Epithelial cell of esophagus (primary cell): ENCODE measurements at regions not wholly inside any gene's neighbourhood (a gene's known extent, or its start where the extent isn't known, plus 50 kb on each side); places are given as distances from the start of the nearest gene placed in this dataset.

Experiments
- DNase-seq: peaks from one replicate; pipeline ENCODE4 v3.0.0; 2010; ENCODE audit warnings: low read depth
- H3K4me3 ChIP-seq: 2 replicates; pipeline ENCODE4 v1.5.1; 2011; ENCODE audit warnings: mild to moderate bottlenecking, low read length, control low read depth
- TF ChIP-seq, protein P1 (sequence below): IDR thresholded peaks from 2 replicates; pipeline ENCODE4 v1.5.1; 2011; ENCODE audit warnings: low read depth, mild to moderate bottlenecking, low read length, control low read depth, inconsistent platforms; ENCODE audit not compliant: insufficient read depth; ENCODE audit errors: missing control alignments

DNA sequence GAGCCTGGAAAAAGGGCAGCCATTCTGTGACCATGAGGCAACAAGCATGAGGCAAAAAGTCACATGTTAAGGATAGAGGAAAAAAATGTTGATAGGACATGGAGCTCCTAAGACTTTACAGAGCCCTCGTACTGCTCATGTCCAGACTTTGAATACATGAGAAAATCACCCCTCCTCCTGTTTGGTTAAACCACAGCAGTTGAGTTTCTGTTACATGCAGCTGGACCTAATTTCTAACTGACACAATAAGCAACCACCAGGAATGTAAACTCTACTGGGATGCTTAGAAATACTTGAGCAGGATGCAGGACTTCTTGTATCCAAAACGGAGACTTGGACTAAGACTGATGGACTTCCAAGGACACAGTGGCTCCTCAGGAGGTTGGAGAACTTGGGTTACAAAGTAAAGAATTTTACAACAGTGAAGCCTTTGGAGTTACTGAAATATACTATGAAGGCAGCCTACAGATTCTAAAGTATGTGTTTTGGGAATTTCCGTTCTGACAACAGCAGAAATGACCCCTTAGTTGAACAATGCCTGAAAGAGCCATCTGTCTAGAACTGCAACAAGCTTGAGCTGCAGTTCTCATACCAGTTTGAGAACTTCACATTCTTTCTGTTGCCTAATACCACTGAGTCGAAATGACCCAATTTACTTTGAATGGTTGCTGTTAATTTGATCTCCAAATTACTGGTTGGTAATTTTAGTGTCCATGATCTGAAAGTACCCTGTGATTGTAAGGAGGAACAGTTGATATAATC lies 268.9 kb downstream of the PIK3R1 start:
- no peak for DNase-seq
- H3K4me3 ChIP-seq, result no peak overlapping the region
- TF ChIP-seq, protein P1, sequence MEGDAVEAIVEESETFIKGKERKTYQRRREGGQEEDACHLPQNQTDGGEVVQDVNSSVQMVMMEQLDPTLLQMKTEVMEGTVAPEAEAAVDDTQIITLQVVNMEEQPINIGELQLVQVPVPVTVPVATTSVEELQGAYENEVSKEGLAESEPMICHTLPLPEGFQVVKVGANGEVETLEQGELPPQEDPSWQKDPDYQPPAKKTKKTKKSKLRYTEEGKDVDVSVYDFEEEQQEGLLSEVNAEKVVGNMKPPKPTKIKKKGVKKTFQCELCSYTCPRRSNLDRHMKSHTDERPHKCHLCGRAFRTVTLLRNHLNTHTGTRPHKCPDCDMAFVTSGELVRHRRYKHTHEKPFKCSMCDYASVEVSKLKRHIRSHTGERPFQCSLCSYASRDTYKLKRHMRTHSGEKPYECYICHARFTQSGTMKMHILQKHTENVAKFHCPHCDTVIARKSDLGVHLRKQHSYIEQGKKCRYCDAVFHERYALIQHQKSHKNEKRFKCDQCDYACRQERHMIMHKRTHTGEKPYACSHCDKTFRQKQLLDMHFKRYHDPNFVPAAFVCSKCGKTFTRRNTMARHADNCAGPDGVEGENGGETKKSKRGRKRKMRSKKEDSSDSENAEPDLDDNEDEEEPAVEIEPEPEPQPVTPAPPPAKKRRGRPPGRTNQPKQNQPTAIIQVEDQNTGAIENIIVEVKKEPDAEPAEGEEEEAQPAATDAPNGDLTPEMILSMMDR, result no peak

DNA sequence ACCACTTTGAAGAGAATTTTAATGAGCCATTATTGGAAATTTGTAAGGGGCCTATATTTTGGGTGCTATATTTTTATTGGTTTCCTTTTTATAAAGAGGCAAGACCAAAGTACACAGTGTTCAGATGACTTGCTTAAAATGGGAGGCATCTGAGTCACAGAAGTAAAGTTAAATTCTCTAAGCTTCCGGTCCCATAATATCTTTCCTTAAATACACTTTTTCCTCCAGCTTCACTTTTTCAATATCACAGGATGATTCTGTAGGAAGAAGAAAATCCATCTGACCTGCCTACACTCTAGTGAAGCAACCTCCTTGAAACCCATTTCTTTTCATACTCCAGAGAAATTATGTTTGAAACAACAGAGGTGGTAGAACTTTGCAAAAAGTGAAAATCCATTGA lies 274.0 kb downstream of the PIK3R1 start:
- no peak overlapping the region for H3K4me3 ChIP-seq
- DNase-seq, result no peak
- TF ChIP-seq, protein P1, result no peak

DNA sequence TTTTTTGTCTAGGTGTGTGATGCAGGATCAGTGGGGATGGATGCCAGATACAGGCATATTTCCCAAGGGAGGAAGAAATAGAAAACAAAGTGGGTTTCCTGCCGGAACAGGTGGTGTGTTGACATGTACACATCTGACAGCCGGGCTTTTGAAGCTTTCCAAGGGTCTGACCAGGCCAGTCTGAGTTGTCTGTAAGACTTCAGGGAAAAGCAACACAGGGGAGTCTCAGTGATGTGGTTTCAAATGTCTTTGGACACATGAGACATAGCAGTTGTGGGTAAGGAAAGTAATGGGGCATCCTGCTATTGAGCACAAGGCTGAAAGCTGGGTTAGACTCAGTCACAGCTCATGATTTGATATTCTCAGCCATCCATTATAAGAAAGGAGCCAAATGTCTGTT lies 274.9 kb downstream of the PIK3R1 start:
- TF ChIP-seq, protein P1, result no peak
- H3K4me3 ChIP-seq, result no peak overlapping the region
- no peak for DNase-seq

DNA sequence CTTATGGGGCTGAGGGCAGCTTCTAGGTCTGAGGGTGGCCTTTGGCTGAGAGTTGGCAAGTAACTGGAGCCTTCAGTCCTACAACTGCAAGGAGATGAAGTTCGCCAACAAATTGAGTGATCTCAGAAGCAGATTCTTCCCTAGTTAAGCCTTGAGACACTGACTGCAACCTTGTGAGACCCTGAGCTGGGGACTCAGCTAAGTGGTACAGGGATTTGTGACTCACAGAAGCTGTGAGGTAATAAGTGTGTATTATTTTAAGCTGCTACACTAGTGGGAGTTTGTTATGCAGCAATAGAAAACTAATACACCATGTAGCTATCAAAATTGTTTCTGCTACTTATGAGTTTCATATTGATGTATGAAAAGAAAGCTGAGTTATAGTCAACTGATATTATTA lies 279.2 kb downstream of the PIK3R1 start:
- TF ChIP-seq, protein P1, result no peak
- DNase-seq, result no peak
- no peak overlapping the region for H3K4me3 ChIP-seq

DNA sequence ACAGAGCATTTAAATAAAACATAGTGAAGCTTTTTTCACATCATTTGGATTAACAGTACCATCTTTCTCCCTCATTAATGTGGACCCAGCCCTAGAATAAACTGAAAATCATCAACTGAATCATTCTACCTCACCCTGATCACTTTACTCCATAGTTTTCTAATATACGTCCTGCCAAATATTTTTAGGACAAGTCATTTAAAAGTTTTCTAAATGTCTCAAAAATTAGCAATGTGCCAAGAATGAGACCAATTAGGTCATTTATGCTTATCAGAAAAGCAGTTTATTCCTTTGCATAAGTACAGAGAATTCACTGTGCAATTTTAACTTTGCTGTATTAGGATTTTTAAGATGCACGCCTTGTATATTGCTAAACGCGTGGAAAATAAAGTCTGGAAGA lies 284.4 kb downstream of the PIK3R1 start:
- peak; percentile 12 for DNase-seq
- no peak overlapping the region for H3K4me3 ChIP-seq
- TF ChIP-seq, protein P1, result no peak

DNA sequence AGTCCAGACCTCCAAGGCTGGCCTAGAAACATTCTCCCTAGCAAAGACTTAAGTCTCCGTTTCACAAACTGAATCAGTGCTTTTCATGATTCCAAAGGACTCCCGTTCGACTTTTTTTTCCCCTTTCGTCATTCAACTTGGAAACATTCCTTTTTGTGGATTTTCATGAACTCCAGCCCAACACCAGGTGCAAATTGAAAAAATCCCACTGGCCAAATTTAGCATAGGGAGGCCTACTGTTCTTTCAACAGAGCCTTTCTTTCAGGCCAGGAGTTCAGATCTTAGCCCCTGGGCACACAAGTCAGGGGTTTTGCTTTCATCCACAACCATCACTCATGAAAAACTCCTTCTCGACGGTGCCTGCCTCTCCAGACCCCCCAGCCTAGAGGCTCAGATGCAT lies 285.3 kb downstream of the PIK3R1 start:
- H3K4me3 ChIP-seq, result no peak overlapping the region
- TF ChIP-seq, protein P1, result no peak
- no peak for DNase-seq

GRCh38 chr5:68502531-68502930 lies 287.0 kb downstream of the PIK3R1 start:
- H3K4me3 ChIP-seq, result no peak overlapping the region
- no peak for DNase-seq
- TF ChIP-seq, protein P1, result no peak
